ENCODE measurements at regions not wholly inside any gene's neighbourhood (a gene's known extent, or its start where the extent isn't known, plus 50 kb on each side); places are given as distances from the start of the nearest gene placed in this dataset.

DNA sequence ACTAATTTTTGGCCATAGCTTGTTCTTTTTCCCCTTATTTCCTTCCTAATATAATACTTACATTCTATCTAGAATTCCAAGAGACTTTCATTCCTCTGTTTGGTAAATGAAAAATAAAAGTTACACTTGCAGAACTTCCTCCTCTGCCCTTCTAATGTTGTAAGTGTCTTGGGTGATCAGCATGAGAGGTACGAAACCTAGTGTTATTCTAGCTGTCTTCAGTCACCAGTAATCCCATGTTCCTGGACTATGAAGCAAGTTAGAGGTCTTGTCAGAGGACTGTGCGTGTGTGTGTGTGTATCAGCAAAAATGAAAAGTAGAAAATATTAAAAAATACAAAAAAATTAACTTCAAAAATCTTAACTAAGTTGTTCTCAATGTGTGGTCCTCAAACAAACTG is 307.0 kb downstream of the SPRY2 start:
- Histone ChIP-seq H3K36me3 (ENCODE audit: control insufficient read depth, insufficient read depth, low read length) (no peaks in the 10 kb centered on the region), H3K4me1 (ENCODE audit: control insufficient read depth, insufficient read depth, low read length) (no peaks in the 10 kb centered on the region), H3K27me3 (ENCODE audit: control insufficient read depth, insufficient read depth, low read length, poor library complexity, severe bottlenecking) (no peaks in the 10 kb centered on the region), H3K9ac (ENCODE audit: extremely low read depth, low read length, poor library complexity, severe bottlenecking) (no peak overlapping the region), H3K4me3 (ENCODE audit: low read length) (no peak overlapping the region), H3K9me3 (ENCODE audit: control insufficient read depth, low read length) (no peaks in the 10 kb centered on the region), H3K27ac (ENCODE audit: low read depth, low read length) (no peak overlapping the region)
- 100% methylated on average over 1 of the region's 2 CpGs; no CpG with 5 or more reads in 1 of the 2 experiments for WGBS, 2 experiments (ENCODE audit: insufficient coverage in 1 of 2, insufficient read length in 1 of 2)
- no peak for DNase-seq
- H3K27ac Mint-ChIP-seq, result no peak overlapping the region
- no peaks in the 10 kb centered on the region for H3K9me3 Mint-ChIP-seq
- H3K4me1 Mint-ChIP-seq, result peaks cover 7% of the 10 kb centered on the region
- TF ChIP-seq, protein P1, sequence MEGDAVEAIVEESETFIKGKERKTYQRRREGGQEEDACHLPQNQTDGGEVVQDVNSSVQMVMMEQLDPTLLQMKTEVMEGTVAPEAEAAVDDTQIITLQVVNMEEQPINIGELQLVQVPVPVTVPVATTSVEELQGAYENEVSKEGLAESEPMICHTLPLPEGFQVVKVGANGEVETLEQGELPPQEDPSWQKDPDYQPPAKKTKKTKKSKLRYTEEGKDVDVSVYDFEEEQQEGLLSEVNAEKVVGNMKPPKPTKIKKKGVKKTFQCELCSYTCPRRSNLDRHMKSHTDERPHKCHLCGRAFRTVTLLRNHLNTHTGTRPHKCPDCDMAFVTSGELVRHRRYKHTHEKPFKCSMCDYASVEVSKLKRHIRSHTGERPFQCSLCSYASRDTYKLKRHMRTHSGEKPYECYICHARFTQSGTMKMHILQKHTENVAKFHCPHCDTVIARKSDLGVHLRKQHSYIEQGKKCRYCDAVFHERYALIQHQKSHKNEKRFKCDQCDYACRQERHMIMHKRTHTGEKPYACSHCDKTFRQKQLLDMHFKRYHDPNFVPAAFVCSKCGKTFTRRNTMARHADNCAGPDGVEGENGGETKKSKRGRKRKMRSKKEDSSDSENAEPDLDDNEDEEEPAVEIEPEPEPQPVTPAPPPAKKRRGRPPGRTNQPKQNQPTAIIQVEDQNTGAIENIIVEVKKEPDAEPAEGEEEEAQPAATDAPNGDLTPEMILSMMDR (conservative IDR thresholded peaks at IDR 0.05), result no peak
- no peak overlapping the region for H3K4me3 Mint-ChIP-seq
- H3K36me3 Mint-ChIP-seq (ENCODE audit: low read depth), result no peaks in the 10 kb centered on the region
- no peaks in the 10 kb centered on the region for H3K27me3 Mint-ChIP-seq (ENCODE audit: insufficient read depth)

DNA sequence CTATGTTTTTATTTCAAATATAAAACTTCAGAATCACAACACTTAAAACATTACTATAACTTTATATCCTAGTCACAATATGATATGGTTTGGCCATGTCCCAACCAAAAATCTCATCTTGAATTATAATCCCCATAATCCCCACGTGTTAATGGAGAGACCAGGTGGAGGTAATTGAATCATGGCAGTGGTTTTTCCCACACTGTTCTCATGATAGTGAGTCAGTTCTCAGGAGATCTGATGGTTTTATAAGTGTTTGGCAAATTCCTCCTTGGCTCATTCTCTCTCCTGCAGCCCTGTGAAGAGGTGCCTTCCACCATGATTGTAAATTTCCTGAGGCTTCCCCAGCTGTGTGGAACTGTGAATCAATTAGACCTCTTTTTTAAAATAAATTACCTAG is 307.6 kb downstream of the SPRY2 start:
- Histone ChIP-seq H3K27me3 (ENCODE audit: control insufficient read depth, insufficient read depth, low read length, poor library complexity, severe bottlenecking) (no peaks in the 10 kb centered on the region), H3K9me3 (ENCODE audit: control insufficient read depth, low read length) (no peaks in the 10 kb centered on the region), H3K4me3 (ENCODE audit: low read length) (no peak overlapping the region), H3K27ac (ENCODE audit: low read depth, low read length) (no peak overlapping the region), H3K4me1 (ENCODE audit: control insufficient read depth, insufficient read depth, low read length) (no peaks in the 10 kb centered on the region), H3K36me3 (ENCODE audit: control insufficient read depth, insufficient read depth, low read length) (no peaks in the 10 kb centered on the region), H3K9ac (ENCODE audit: extremely low read depth, low read length, poor library complexity, severe bottlenecking) (no peak overlapping the region)
- Mint-ChIP-seq H3K27me3 (ENCODE audit: insufficient read depth) (no peaks in the 10 kb centered on the region), H3K36me3 (ENCODE audit: low read depth) (no peaks in the 10 kb centered on the region), H3K27ac (no peak overlapping the region), H3K4me3 (no peak overlapping the region), H3K9me3 (no peaks in the 10 kb centered on the region), H3K4me1 (peaks cover 5% of the 10 kb centered on the region)
- TF ChIP-seq, protein P1 (conservative IDR thresholded peaks at IDR 0.05), result no peak
- DNase-seq, result no peak
- WGBS, 2 experiments (ENCODE audit: insufficient coverage in 1 of 2, insufficient read length in 1 of 2), result 75 to 100% methylated on average over 1 of the region's 1 CpG

DNA sequence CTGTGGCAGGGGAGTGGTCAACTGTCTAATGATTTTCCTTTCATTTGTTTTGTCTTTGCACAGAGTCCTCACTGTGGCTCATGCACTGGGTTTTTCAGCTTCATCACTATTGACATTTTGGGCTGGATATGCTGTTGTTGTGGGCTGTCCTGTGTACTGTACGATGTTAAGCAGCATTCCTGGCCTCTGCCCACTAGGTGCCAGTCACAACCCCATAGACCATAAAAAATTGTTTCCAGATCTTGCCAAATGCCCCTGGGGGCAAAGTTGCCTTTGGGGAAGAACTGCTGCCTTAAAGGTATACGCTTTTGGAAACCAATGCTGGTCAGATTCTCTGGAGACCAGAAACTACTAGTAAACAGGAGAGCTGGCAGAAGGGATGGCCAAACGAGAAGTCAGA is 310.4 kb downstream of the SPRY2 start:
- peak; percentile 67 for DNase-seq
- no peak overlapping the region for H3K27ac Mint-ChIP-seq
- H3K27me3 Mint-ChIP-seq (ENCODE audit: insufficient read depth), result no peaks in the 10 kb centered on the region
- Histone ChIP-seq H3K9me3 (ENCODE audit: control insufficient read depth, low read length) (no peaks in the 10 kb centered on the region), H3K4me3 (ENCODE audit: low read length) (no peak overlapping the region), H3K9ac (ENCODE audit: extremely low read depth, low read length, poor library complexity, severe bottlenecking) (no peak overlapping the region), H3K27ac (ENCODE audit: low read depth, low read length) (no peak overlapping the region), H3K27me3 (ENCODE audit: control insufficient read depth, insufficient read depth, low read length, poor library complexity, severe bottlenecking) (no peaks in the 10 kb centered on the region), H3K4me1 (ENCODE audit: control insufficient read depth, insufficient read depth, low read length) (no peaks in the 10 kb centered on the region), H3K36me3 (ENCODE audit: control insufficient read depth, insufficient read depth, low read length) (no peaks in the 10 kb centered on the region)
- H3K4me3 Mint-ChIP-seq, result no peak overlapping the region
- no peaks in the 10 kb centered on the region for H3K36me3 Mint-ChIP-seq (ENCODE audit: low read depth)
- WGBS, 2 experiments (ENCODE audit: insufficient coverage in 1 of 2, insufficient read length in 1 of 2), result 80 to 90% methylated on average over 1 to 3 of the region's 3 CpGs
- TF ChIP-seq, protein P1 (conservative IDR thresholded peaks at IDR 0.05), result peak; percentile 52
- H3K9me3 Mint-ChIP-seq, result no peaks in the 10 kb centered on the region
- no peaks in the 10 kb centered on the region for H3K4me1 Mint-ChIP-seq
